ENCODE measurements at regions not wholly inside any gene's neighbourhood (a gene's known extent, or its start where the extent isn't known, plus 50 kb on each side); places are given as distances from the start of the nearest gene placed in this dataset.

GRCh38 chr2:217529271-217529670 is 473.5 kb downstream of the TNS1 start:
- TF ChIP-seq, protein P1, sequence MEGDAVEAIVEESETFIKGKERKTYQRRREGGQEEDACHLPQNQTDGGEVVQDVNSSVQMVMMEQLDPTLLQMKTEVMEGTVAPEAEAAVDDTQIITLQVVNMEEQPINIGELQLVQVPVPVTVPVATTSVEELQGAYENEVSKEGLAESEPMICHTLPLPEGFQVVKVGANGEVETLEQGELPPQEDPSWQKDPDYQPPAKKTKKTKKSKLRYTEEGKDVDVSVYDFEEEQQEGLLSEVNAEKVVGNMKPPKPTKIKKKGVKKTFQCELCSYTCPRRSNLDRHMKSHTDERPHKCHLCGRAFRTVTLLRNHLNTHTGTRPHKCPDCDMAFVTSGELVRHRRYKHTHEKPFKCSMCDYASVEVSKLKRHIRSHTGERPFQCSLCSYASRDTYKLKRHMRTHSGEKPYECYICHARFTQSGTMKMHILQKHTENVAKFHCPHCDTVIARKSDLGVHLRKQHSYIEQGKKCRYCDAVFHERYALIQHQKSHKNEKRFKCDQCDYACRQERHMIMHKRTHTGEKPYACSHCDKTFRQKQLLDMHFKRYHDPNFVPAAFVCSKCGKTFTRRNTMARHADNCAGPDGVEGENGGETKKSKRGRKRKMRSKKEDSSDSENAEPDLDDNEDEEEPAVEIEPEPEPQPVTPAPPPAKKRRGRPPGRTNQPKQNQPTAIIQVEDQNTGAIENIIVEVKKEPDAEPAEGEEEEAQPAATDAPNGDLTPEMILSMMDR (IDR thresholded peaks at IDR 0.05; ENCODE audit: low read depth, low read length, poor library complexity, severe bottlenecking) = no peak
- TF ChIP-seq EZH2phosphoT487 (IDR thresholded peaks at IDR 0.05; ENCODE audit: borderline replicate concordance, low read length) = no peak

All from DOHH2 (cell line).